ENCODE measurements at regions not wholly inside any gene's neighbourhood (a gene's known extent, or its start where the extent isn't known, plus 50 kb on each side); places are given as distances from the start of the nearest gene placed in this dataset.
A peak's percentile ranks its signal among the peaks of the same experiment; 100 is the strongest.

GRCh38 chr2:212683346-212684097 lies 144.9 kb upstream of the ERBB4 start:
- no peak overlapping the region for H3K4me2 ChIP-seq
- H3K27me3 ChIP-seq = no peaks in the 10 kb centered on the region
- TF ChIP-seq Cebpa-rat (IDR thresholded peaks at IDR 0.05) = no peak

GRCh38 chr2:212682937-212683336 lies 144.3 kb upstream of the ERBB4 start:
- no peaks in the 10 kb centered on the region for H3K9me3 ChIP-seq

More at GRCh38 chr2:212683346-212684097, 144.9 kb upstream of the ERBB4 start:
- no peaks in the 10 kb centered on the region for H3K9me3 ChIP-seq
- 0 out of 2 replicates have a peak, but pooled peaks cover 2% of the 10 kb centered on the region for H3K4me1 ChIP-seq
- no peak overlapping the region for H3K27ac ChIP-seq
- no peaks in the 10 kb centered on the region for H4K20me1 ChIP-seq
- no peak overlapping the region for H3K4me3 ChIP-seq
- no peak overlapping the region for H3K9ac ChIP-seq
- H3K36me3 ChIP-seq = no peaks in the 10 kb centered on the region

GRCh38 chr2:212677466-212677865 lies 138.9 kb upstream of the ERBB4 start:
- Histone ChIP-seq H3K36me3 (no peaks in the 10 kb centered on the region), H3K4me2 (peak overlapping the region; percentile 65), H3K27me3 (no peaks in the 10 kb centered on the region), H4K20me1 (no peaks in the 10 kb centered on the region), H3K9ac (no peak overlapping the region), H3K9me3 (no peaks in the 10 kb centered on the region), H3K27ac (no peak overlapping the region; the same call in 1 of the 2 replicates), H3K4me3 (no peak overlapping the region), H3K4me1 (peaks cover 17% of the 10 kb centered on the region)
- no peak for TF ChIP-seq Cebpa-rat (IDR thresholded peaks at IDR 0.05)

More at GRCh38 chr2:212682937-212683336, 144.3 kb upstream of the ERBB4 start:
- H3K4me1 ChIP-seq = peaks cover 7% of the 10 kb centered on the region
- no peak overlapping the region for H3K4me3 ChIP-seq
- TF ChIP-seq Cebpa-rat (IDR thresholded peaks at IDR 0.05) = no peak
- H3K27me3 ChIP-seq = no peaks in the 10 kb centered on the region
- no peak overlapping the region for H3K9ac ChIP-seq
- H3K36me3 ChIP-seq = no peaks in the 10 kb centered on the region
- H3K27ac ChIP-seq = no peak overlapping the region
- H4K20me1 ChIP-seq = no peaks in the 10 kb centered on the region
- H3K4me2 ChIP-seq = no peak overlapping the region

- no peak for TF ChIP-seq Cebpa-rat (IDR thresholded peaks at IDR 0.05)
- H3K36me3 ChIP-seq = no peaks in the 10 kb centered on the region
- no peaks in the 10 kb centered on the region for H3K9me3 ChIP-seq
- no peaks in the 10 kb centered on the region for H3K27me3 ChIP-seq
- peaks cover 2% of the 10 kb centered on the region; the same call in 1 of the 2 replicates for H3K4me1 ChIP-seq
- H3K27ac ChIP-seq = no peak overlapping the region
- no peak overlapping the region for H3K9ac ChIP-seq
- no peaks in the 10 kb centered on the region for H4K20me1 ChIP-seq
- no peak overlapping the region for H3K4me3 ChIP-seq
- no peak overlapping the region for H3K4me2 ChIP-seq
These were observed 133.6 kb upstream of the ERBB4 start for GRCh38 chr2:212672186-212672585.

GRCh38 chr2:212669761-212670160 lies 131.2 kb upstream of the ERBB4 start:
- no peaks in the 10 kb centered on the region for H3K27me3 ChIP-seq
- no peak overlapping the region for H3K9ac ChIP-seq
- H3K27ac ChIP-seq = no peak overlapping the region
- H3K4me2 ChIP-seq = no peak overlapping the region
- no peak overlapping the region for H3K4me3 ChIP-seq
- no peaks in the 10 kb centered on the region for H3K4me1 ChIP-seq
- H3K36me3 ChIP-seq = no peaks in the 10 kb centered on the region
- TF ChIP-seq Cebpa-rat (IDR thresholded peaks at IDR 0.05) = no peak
- no peaks in the 10 kb centered on the region for H3K9me3 ChIP-seq
- no peaks in the 10 kb centered on the region for H4K20me1 ChIP-seq

- Histone ChIP-seq H3K27me3 (no peaks in the 10 kb centered on the region), H3K9me3 (no peaks in the 10 kb centered on the region), H3K4me2 (no peak overlapping the region), H3K4me3 (no peak overlapping the region), H3K4me1 (no peaks in the 10 kb centered on the region), H3K9ac (no peak overlapping the region), H3K36me3 (no peaks in the 10 kb centered on the region), H4K20me1 (no peaks in the 10 kb centered on the region), H3K27ac (no peak overlapping the region)
- no peak for TF ChIP-seq Cebpa-rat (IDR thresholded peaks at IDR 0.05)
These were observed 129.2 kb upstream of the ERBB4 start for GRCh38 chr2:212667751-212668316.

GRCh38 chr2:212665948-212666347 lies 127.3 kb upstream of the ERBB4 start:
- no peak overlapping the region for H3K4me3 ChIP-seq
- no peaks in the 10 kb centered on the region for H3K27me3 ChIP-seq
- no peak overlapping the region for H3K9ac ChIP-seq
- H3K9me3 ChIP-seq = no peaks in the 10 kb centered on the region
- no peaks in the 10 kb centered on the region for H3K36me3 ChIP-seq
- H3K4me2 ChIP-seq = no peak overlapping the region
- H4K20me1 ChIP-seq = no peaks in the 10 kb centered on the region
- no peaks in the 10 kb centered on the region for H3K4me1 ChIP-seq
- H3K27ac ChIP-seq = no peak overlapping the region
- TF ChIP-seq Cebpa-rat (IDR thresholded peaks at IDR 0.05) = no peak

GRCh38 chr2:212659441-212659840 lies 120.8 kb upstream of the ERBB4 start:
- Histone ChIP-seq H3K4me1 (no peaks in the 10 kb centered on the region), H4K20me1 (no peaks in the 10 kb centered on the region), H3K4me2 (no peak overlapping the region), H3K27ac (no peak overlapping the region), H3K9me3 (0 out of 2 replicates have a peak, but pooled peaks cover 10% of the 10 kb centered on the region), H3K27me3 (no peaks in the 10 kb centered on the region), H3K36me3 (no peaks in the 10 kb centered on the region), H3K9ac (no peak overlapping the region), H3K4me3 (no peak overlapping the region)
- TF ChIP-seq Cebpa-rat (IDR thresholded peaks at IDR 0.05) = no peak

GRCh38 chr2:212649646-212650045 lies 111.0 kb upstream of the ERBB4 start:
- Histone ChIP-seq H3K4me3 (no peak overlapping the region), H4K20me1 (no peaks in the 10 kb centered on the region), H3K4me1 (no peaks in the 10 kb centered on the region), H3K9ac (no peak overlapping the region), H3K9me3 (0 out of 2 replicates have a peak, but pooled peaks cover 3% of the 10 kb centered on the region), H3K27ac (no peak overlapping the region), H3K4me2 (no peak overlapping the region), H3K27me3 (no peaks in the 10 kb centered on the region), H3K36me3 (no peaks in the 10 kb centered on the region)
- TF ChIP-seq Cebpa-rat (IDR thresholded peaks at IDR 0.05) = no peak

- Histone ChIP-seq H3K9me3 (no peaks in the 10 kb centered on the region), H4K20me1 (no peaks in the 10 kb centered on the region), H3K4me3 (no peak overlapping the region), H3K9ac (no peak overlapping the region), H3K27ac (no peak overlapping the region), H3K27me3 (no peaks in the 10 kb centered on the region), H3K4me1 (no peaks in the 10 kb centered on the region), H3K4me2 (no peak overlapping the region), H3K36me3 (no peaks in the 10 kb centered on the region)
- no peak for TF ChIP-seq Cebpa-rat (IDR thresholded peaks at IDR 0.05)
These were observed 108.2 kb upstream of the ERBB4 start for GRCh38 chr2:212646698-212647366.
